ENCODE measurements at regions not wholly inside any gene's neighbourhood (a gene's known extent, or its start where the extent isn't known, plus 50 kb on each side); places are given as distances from the start of the nearest gene placed in this dataset.
"Not testable (repeated sequence)": the region's sequence is repeated elsewhere in the genome, so short reads cannot be mapped to it uniquely, and the experiment has no call there.

DNA sequence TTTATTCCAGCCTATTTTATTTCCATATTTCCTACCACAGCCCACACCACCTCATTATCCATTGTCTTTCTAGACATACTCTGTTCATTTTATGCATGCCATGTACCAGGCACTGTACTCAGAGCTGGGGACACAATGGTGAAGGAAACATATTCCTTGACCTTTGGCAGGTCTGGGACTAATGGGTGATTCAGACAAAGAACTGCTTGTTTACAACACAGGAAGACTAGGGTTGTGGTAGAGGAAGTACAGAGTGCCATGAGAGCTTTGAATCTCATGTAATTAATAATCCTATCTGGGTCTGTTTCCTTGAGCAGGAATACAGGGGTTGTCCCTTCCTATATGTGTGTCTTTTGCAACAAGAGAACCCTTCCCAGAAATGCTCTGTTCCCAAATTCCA is 75.1 kb upstream of the NUDT10 start:
- Histone ChIP-seq H3K27me3 (ENCODE audit: insufficient read depth, low read length, poor library complexity) (no peaks in the 10 kb centered on the region), H3K4me2 (ENCODE audit: insufficient read depth, low read length) (no peak overlapping the region), H3K36me3 (ENCODE audit: insufficient read depth, low read length) (no peaks in the 10 kb centered on the region), H3K9ac (ENCODE audit: low read depth, low read length) (no peak overlapping the region), H3K4me1 (ENCODE audit: insufficient read depth, low read length) (no peaks in the 10 kb centered on the region), H3K4me3 (ENCODE audit: low read depth in 1 of 2, low read length in 2 of 2) (no peak overlapping the region), H4K20me1 (ENCODE audit: insufficient read depth, low read length) (no peaks in the 10 kb centered on the region), H3K9me3 (ENCODE audit: insufficient read depth, low read length, severe bottlenecking) (no peaks in the 10 kb centered on the region), H2AFZ (ENCODE audit: low read depth, low read length) (no peak overlapping the region), H3K27ac (ENCODE audit: low read length) (no peak overlapping the region), H3K79me2 (ENCODE audit: insufficient read depth, low read length) (no peaks in the 10 kb centered on the region)
- DNase-seq (no peak), ATAC-seq (ENCODE audit: insufficient read depth, low read depth) (no peak)
- no peak for TF ChIP-seq EZH2 (IDR thresholded peaks at IDR 0.05; ENCODE audit: borderline replicate concordance, low read depth, low read length, severe bottlenecking)
- TF ChIP-seq, protein P1, sequence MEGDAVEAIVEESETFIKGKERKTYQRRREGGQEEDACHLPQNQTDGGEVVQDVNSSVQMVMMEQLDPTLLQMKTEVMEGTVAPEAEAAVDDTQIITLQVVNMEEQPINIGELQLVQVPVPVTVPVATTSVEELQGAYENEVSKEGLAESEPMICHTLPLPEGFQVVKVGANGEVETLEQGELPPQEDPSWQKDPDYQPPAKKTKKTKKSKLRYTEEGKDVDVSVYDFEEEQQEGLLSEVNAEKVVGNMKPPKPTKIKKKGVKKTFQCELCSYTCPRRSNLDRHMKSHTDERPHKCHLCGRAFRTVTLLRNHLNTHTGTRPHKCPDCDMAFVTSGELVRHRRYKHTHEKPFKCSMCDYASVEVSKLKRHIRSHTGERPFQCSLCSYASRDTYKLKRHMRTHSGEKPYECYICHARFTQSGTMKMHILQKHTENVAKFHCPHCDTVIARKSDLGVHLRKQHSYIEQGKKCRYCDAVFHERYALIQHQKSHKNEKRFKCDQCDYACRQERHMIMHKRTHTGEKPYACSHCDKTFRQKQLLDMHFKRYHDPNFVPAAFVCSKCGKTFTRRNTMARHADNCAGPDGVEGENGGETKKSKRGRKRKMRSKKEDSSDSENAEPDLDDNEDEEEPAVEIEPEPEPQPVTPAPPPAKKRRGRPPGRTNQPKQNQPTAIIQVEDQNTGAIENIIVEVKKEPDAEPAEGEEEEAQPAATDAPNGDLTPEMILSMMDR (IDR thresholded peaks at IDR 0.05; ENCODE audit: borderline replicate concordance, extremely low read depth, low read length, poor library complexity, severe bottlenecking): no peak

GRCh38 chrX:51262271-51262670 is 70.4 kb upstream of the NUDT10 start:
- not testable (repeated sequence) for H3K79me2 ChIP-seq (ENCODE audit: insufficient read depth, low read length); H3K36me3 ChIP-seq (ENCODE audit: insufficient read depth, low read length); H3K9me3 ChIP-seq (ENCODE audit: insufficient read depth, low read length, severe bottlenecking); DNase-seq; H3K27ac ChIP-seq (ENCODE audit: low read length); H3K4me2 ChIP-seq (ENCODE audit: insufficient read depth, low read length); ATAC-seq (ENCODE audit: insufficient read depth, low read depth); H4K20me1 ChIP-seq (ENCODE audit: insufficient read depth, low read length); H3K4me3 ChIP-seq (ENCODE audit: low read depth in 1 of 2, low read length in 2 of 2); H2AFZ ChIP-seq (ENCODE audit: low read depth, low read length); H3K27me3 ChIP-seq (ENCODE audit: insufficient read depth, low read length, poor library complexity); H3K9ac ChIP-seq (ENCODE audit: low read depth, low read length); H3K4me1 ChIP-seq (ENCODE audit: insufficient read depth, low read length)

DNA sequence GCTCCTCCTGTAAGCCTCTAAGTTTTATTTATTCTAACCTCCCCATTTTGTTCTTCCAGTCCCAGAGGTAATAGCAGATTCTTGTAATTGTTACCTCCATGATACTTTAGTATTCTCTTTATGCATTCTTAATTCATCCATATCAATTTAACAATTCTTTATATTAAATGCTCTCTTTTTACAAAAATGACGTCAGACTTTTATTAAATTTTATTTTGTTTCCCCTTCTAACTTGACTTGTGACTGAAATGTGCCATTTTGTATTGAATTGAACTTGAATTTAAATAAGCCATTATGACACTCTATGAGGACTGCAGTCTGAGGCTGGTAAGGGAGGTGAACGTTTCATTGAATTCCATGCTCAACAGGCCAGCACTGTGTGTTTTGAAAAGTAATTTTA is 60.0 kb upstream of the NUDT10 start:
- no peak overlapping the region for H3K4me2 ChIP-seq (ENCODE audit: insufficient read depth, low read length)
- DNase-seq: no peak
- H3K36me3 ChIP-seq (ENCODE audit: insufficient read depth, low read length): no peaks in the 10 kb centered on the region
- no peak for ATAC-seq (ENCODE audit: insufficient read depth, low read depth)
- H2AFZ ChIP-seq (ENCODE audit: low read depth, low read length): no peak overlapping the region
- no peaks in the 10 kb centered on the region for H3K4me1 ChIP-seq (ENCODE audit: insufficient read depth, low read length)
- no peak overlapping the region for H3K9ac ChIP-seq (ENCODE audit: low read depth, low read length)
- TF ChIP-seq, protein P1 (IDR thresholded peaks at IDR 0.05; ENCODE audit: borderline replicate concordance, extremely low read depth, low read length, poor library complexity, severe bottlenecking): no peak
- no peak for TF ChIP-seq EZH2 (IDR thresholded peaks at IDR 0.05; ENCODE audit: borderline replicate concordance, low read depth, low read length, severe bottlenecking)
- no peaks in the 10 kb centered on the region for H3K9me3 ChIP-seq (ENCODE audit: insufficient read depth, low read length, severe bottlenecking)
- H3K27me3 ChIP-seq (ENCODE audit: insufficient read depth, low read length, poor library complexity): no peaks in the 10 kb centered on the region
- H3K27ac ChIP-seq (ENCODE audit: low read length): no peak overlapping the region
- no peaks in the 10 kb centered on the region for H3K79me2 ChIP-seq (ENCODE audit: insufficient read depth, low read length)
- H3K4me3 ChIP-seq (ENCODE audit: low read depth in 1 of 2, low read length in 2 of 2): no peak overlapping the region
- H4K20me1 ChIP-seq (ENCODE audit: insufficient read depth, low read length): no peaks in the 10 kb centered on the region

- Histone ChIP-seq H3K36me3 (ENCODE audit: insufficient read depth, low read length) (no peaks in the 10 kb centered on the region), H3K27me3 (ENCODE audit: insufficient read depth, low read length, poor library complexity) (no peaks in the 10 kb centered on the region), H3K79me2 (ENCODE audit: insufficient read depth, low read length) (no peaks in the 10 kb centered on the region), H3K27ac (ENCODE audit: low read length) (no peak overlapping the region), H2AFZ (ENCODE audit: low read depth, low read length) (no peak overlapping the region), H3K4me1 (ENCODE audit: insufficient read depth, low read length) (no peaks in the 10 kb centered on the region), H3K9me3 (ENCODE audit: insufficient read depth, low read length, severe bottlenecking) (no peaks in the 10 kb centered on the region), H3K4me3 (ENCODE audit: low read depth in 1 of 2, low read length in 2 of 2) (no peak overlapping the region), H3K9ac (ENCODE audit: low read depth, low read length) (no peak overlapping the region), H3K4me2 (ENCODE audit: insufficient read depth, low read length) (no peak overlapping the region), H4K20me1 (ENCODE audit: insufficient read depth, low read length) (no peaks in the 10 kb centered on the region)
- no peak for DNase-seq
- TF ChIP-seq, protein P1 (IDR thresholded peaks at IDR 0.05; ENCODE audit: borderline replicate concordance, extremely low read depth, low read length, poor library complexity, severe bottlenecking): no peak
- TF ChIP-seq EZH2 (IDR thresholded peaks at IDR 0.05; ENCODE audit: borderline replicate concordance, low read depth, low read length, severe bottlenecking): no peak
- ATAC-seq (ENCODE audit: insufficient read depth, low read depth): no peak
Measured at GRCh38 chrX:51281758-51282318, 50.8 kb upstream of the NUDT10 start.

All from DND-41 (cell line).